GM18499 (cell line): ENCODE measurements at regions not wholly inside any gene's neighbourhood (a gene's known extent, or its start where the extent isn't known, plus 50 kb on each side); places are given as distances from the start of the nearest gene placed in this dataset.
"Not testable (repeated sequence)": the region's sequence is repeated elsewhere in the genome, so short reads cannot be mapped to it uniquely, and the experiment has no call there.

Experiments
- ATAC-seq: cut with Tn5 transposase; IDR thresholded peaks from one replicate; pipeline ENCODE4 v1.9.1; 2021; ENCODE audit warnings: moderate number of reproducible peaks; ENCODE audit not compliant: insufficient read depth, unreplicated experiment

GRCh38 chr10:107579970-107580369 is 415.5 kb upstream of the SORCS1 start:
- ATAC-seq, result no peak

- ATAC-seq, result no peak
These were observed 412.7 kb upstream of the SORCS1 start for GRCh38 chr10:107577221-107577620.

GRCh38 chr10:107576746-107577145 is 412.2 kb upstream of the SORCS1 start:
- no peak for ATAC-seq

GRCh38 chr10:107565014-107565413 is 400.5 kb upstream of the SORCS1 start:
- no peak for ATAC-seq

- ATAC-seq, result no peak
These were observed 396.7 kb upstream of the SORCS1 start for GRCh38 chr10:107561136-107561650.

- ATAC-seq, result no peak
These were observed 393.4 kb upstream of the SORCS1 start for GRCh38 chr10:107557916-107558315.

GRCh38 chr10:107554333-107554732 is 389.8 kb upstream of the SORCS1 start:
- ATAC-seq, result no peak

GRCh38 chr10:107553470-107553869 is 389.0 kb upstream of the SORCS1 start:
- no peak for ATAC-seq

GRCh38 chr10:107552963-107553362 is 388.5 kb upstream of the SORCS1 start:
- ATAC-seq, result no peak

- ATAC-seq, result no peak
These were observed 383.8 kb upstream of the SORCS1 start for GRCh38 chr10:107548301-107548700.

- no peak for ATAC-seq
These were observed 382.5 kb upstream of the SORCS1 start for GRCh38 chr10:107546986-107547385.

GRCh38 chr10:107546284-107546683 is 381.8 kb upstream of the SORCS1 start:
- no peak for ATAC-seq

GRCh38 chr10:107545717-107546116 is 381.2 kb upstream of the SORCS1 start:
- ATAC-seq, result no peak

GRCh38 chr10:107544706-107545520 is 380.4 kb upstream of the SORCS1 start:
- ATAC-seq, result no peak

- no peak for ATAC-seq
These were observed 378.1 kb upstream of the SORCS1 start for GRCh38 chr10:107542607-107543006.

GRCh38 chr10:107542016-107542415 is 377.5 kb upstream of the SORCS1 start:
- ATAC-seq, result no peak

GRCh38 chr10:107540981-107541380 is 376.5 kb upstream of the SORCS1 start:
- ATAC-seq, result no peak

- ATAC-seq, result no peak
These were observed 364.8 kb upstream of the SORCS1 start for GRCh38 chr10:107529350-107529749.

- no peak for ATAC-seq
These were observed 355.8 kb upstream of the SORCS1 start for GRCh38 chr10:107520348-107520747.

GRCh38 chr10:107517811-107518210 is 353.3 kb upstream of the SORCS1 start:
- ATAC-seq, result no peak

GRCh38 chr10:107516349-107516748 is 351.8 kb upstream of the SORCS1 start:
- ATAC-seq, result no peak

GRCh38 chr10:107504011-107504410 is 339.5 kb upstream of the SORCS1 start:
- ATAC-seq, result not testable (repeated sequence)
